Umbilical cord (tissue), 1 donor: ENCODE measurements at regions not wholly inside any gene's neighbourhood (a gene's known extent, or its start where the extent isn't known, plus 50 kb on each side); places are given as distances from the start of the nearest gene placed in this dataset.

Experiments
- DNase-seq: peaks from one replicate; pipeline ENCODE4 v3.0.0-alpha.2; 2015; ENCODE audit warnings: low spot score

- no peak for DNase-seq
Observed at GRCh38 chr5:160903076-160903475, 51.1 kb upstream of the ATP10B start.
